ENCODE measurements at regions not wholly inside any gene's neighbourhood (a gene's known extent, or its start where the extent isn't known, plus 50 kb on each side); places are given as distances from the start of the nearest gene placed in this dataset.

GRCh38 chr11:104291646-104292045 is 127.7 kb upstream of the PDGFD start:
- no peak for TF ChIP-seq EZH2 (optimal IDR thresholded peaks at IDR 0.05; ENCODE audit: low read depth, low read length)
- no peak for TF ChIP-seq CTCF (IDR thresholded peaks at IDR 0.05; ENCODE audit: low read length)
- no peak for TF ChIP-seq EZH2phosphoT487 (IDR thresholded peaks at IDR 0.05; ENCODE audit: low read length)
